Activated T-cell treated with anti-CD3 and anti-CD28 coated beads for 48 hours (primary cell): ENCODE measurements at regions not wholly inside any gene's neighbourhood (a gene's known extent, or its start where the extent isn't known, plus 50 kb on each side); places are given as distances from the start of the nearest gene placed in this dataset.
"Not testable (repeated sequence)": the region's sequence is repeated elsewhere in the genome, so short reads cannot be mapped to it uniquely, and the experiment has no call there.

Experiments
- DNase-seq: peaks from one replicate; pipeline ENCODE4 v3.0.0-alpha.2; 2020; ENCODE audit warnings: low read depth

GRCh38 chr6:163874784-163875183 is 460.3 kb downstream of the QKI start:
- DNase-seq: no peak

GRCh38 chr6:163872335-163872734 is 457.8 kb downstream of the QKI start:
- DNase-seq: no peak

GRCh38 chr6:163871616-163872015 is 457.1 kb downstream of the QKI start:
- DNase-seq: no peak

- DNase-seq: no peak
Observed at GRCh38 chr6:163867518-163868292, 453.2 kb downstream of the QKI start.

- DNase-seq: no peak
Observed at GRCh38 chr6:163866192-163866591, 451.7 kb downstream of the QKI start.

GRCh38 chr6:163863565-163863964 is 449.0 kb downstream of the QKI start:
- no peak for DNase-seq

GRCh38 chr6:163862701-163863100 is 448.2 kb downstream of the QKI start:
- no peak for DNase-seq

- no peak for DNase-seq
Observed at GRCh38 chr6:163861627-163862026, 447.1 kb downstream of the QKI start.

- DNase-seq: no peak
Observed at GRCh38 chr6:163860287-163861081, 446.0 kb downstream of the QKI start.

GRCh38 chr6:163858870-163859269 is 444.4 kb downstream of the QKI start:
- not testable (repeated sequence) for DNase-seq

GRCh38 chr6:163857421-163857820 is 442.9 kb downstream of the QKI start:
- DNase-seq: no peak

- DNase-seq: no peak
Observed at GRCh38 chr6:163850874-163851273, 436.4 kb downstream of the QKI start.

GRCh38 chr6:163844761-163845160 is 430.2 kb downstream of the QKI start:
- no peak for DNase-seq

GRCh38 chr6:163844357-163844756 is 429.8 kb downstream of the QKI start:
- DNase-seq: no peak

GRCh38 chr6:163843218-163843617 is 428.7 kb downstream of the QKI start:
- no peak for DNase-seq

- DNase-seq: no peak
Observed at GRCh38 chr6:163842467-163842866, 427.9 kb downstream of the QKI start.

GRCh38 chr6:163841733-163842132 is 427.2 kb downstream of the QKI start:
- DNase-seq: no peak

- DNase-seq: no peak
Observed at GRCh38 chr6:163841326-163841725, 426.8 kb downstream of the QKI start.

GRCh38 chr6:163840880-163841279 is 426.4 kb downstream of the QKI start:
- DNase-seq: no peak

- DNase-seq: no peak
Observed at GRCh38 chr6:163839296-163839695, 424.8 kb downstream of the QKI start.

- DNase-seq: no peak
Observed at GRCh38 chr6:163837691-163838431, 423.3 kb downstream of the QKI start.

GRCh38 chr6:163836876-163837690 is 422.6 kb downstream of the QKI start:
- DNase-seq: no peak
